HG03520 (cell line): ENCODE measurements at regions not wholly inside any gene's neighbourhood (a gene's known extent, or its start where the extent isn't known, plus 50 kb on each side); places are given as distances from the start of the nearest gene placed in this dataset.

Experiments
- ATAC-seq: cut with Tn5 transposase; IDR thresholded peaks from one replicate; pipeline ENCODE4 v1.9.1; 2021; ENCODE audit warnings: mild to moderate bottlenecking, moderate library complexity; ENCODE audit not compliant: unreplicated experiment

DNA sequence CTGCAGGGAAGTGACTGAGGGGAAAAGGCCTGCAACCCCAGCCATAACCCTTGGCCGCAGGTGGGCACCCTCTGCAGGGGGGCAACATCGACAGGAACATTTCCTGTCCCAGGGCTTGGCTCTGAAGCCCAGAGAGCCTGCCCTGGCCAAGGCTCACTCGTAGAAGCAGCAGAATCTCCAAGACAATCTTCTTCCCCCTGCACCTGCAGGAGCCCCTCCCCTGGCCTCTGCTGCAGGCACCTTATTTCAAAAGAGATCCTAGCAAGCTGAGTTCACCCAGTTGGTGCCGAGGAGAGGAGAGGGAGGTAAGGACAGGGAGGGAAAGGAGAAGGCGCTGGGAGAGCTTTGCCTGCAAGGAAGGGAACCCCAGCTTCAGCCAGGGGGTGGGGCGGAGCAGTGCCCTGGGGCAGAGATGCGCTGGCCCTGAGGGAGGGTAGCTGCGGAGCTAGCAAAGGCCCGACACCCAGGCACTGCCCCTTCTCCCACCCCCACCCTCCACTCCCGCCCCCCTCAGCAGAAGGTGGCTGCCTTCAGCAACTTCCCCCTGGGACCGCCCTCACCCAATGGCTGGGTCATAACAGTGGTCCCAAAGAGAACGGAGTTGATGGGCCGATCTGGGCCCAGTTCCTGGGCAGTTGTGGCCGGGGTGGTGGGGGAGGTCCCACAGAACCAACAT lies 104.3 kb upstream of the TNRC6C start:
- ATAC-seq, result no peak

DNA sequence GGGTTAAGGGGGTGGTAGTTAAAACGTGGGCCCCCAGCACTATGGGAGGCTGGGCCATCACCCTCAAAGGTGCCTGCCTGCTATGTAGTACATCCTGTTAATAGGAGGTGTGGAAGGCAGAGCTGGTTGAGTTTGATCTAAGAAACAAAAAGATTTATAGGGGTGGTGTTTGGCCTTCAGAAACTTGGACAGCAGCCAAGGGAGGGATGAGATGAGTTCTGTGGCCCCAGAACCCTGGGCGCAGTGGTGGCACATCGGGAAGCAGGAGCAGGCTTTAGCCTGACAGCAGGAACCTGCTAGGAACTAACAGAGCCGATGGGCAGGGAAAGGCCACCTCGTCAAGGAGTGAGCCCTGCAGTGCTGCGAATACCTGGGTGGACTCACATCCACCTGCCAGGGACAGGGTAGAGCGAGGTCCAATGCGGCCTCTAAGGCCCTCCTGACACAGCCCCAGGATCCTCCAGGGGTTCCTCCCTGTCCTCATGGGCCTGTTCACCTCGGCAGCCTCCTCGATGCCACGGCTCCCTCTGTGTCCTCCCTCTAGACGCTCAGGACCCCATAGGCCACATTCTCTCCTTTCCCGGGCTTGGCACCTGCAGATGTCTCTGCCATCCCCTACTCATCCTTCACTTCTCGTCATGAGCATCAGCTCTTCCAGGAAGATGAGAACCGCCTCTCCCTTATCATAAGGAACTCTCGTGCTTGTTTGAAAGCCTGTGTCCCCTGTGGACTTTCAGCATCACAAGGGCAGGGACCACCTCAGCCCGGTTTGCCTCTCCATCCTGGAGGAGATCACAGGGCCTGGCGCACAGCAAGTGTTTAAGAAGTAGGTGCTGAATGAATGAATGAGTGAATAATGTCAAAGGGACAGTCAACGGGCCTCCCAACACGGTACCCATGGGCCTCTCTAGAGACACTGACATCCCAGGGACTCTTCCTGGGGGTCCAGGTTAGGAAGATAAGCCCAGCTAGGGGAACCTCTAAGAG lies 103.5 kb upstream of the TNRC6C start:
- no peak for ATAC-seq

DNA sequence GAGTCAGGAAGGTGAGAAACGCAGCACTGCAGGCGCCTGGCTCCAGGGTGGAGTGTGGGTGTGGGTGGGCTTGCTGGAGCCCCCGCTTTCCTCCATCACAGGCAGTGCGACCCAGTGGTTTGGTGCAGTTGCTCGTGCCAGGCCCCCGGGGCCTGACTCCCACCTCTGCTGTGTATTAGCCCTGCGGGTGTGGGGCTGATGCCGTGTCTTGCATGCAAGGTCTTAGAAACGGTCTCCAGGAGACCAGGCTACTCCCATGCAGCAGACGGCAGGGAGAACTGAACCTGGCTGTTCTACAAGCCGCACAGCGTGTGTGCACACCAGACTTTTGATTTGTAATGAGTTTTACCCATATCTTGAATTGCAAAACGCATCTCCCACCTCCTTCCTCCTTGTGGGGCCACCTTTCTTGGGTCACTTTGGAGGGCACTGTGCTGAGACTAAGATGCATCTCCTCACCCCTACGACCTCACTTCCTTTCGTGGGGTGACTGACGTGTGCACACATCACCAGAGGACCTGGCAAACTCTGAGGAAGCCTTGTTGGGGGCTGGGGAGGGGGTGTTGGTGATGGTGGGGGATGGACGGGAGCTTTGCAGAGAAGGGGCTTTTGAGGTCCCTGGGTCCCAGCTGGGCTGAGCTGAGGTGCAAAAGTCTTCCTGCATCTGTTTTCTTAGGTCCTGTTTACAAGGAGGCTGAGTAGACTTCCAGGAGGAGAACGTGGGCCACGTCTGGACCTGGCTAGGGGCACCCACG lies 101.8 kb upstream of the TNRC6C start:
- no peak for ATAC-seq

- ATAC-seq, result no peak
These were observed 101.3 kb upstream of the TNRC6C start for GRCh38 chr17:77857306-77857555.

GRCh38 chr17:77857613-77858012 lies 100.9 kb upstream of the TNRC6C start:
- ATAC-seq, result no peak

GRCh38 chr17:77858291-77859034 lies 100.0 kb upstream of the TNRC6C start:
- ATAC-seq, result no peak

DNA sequence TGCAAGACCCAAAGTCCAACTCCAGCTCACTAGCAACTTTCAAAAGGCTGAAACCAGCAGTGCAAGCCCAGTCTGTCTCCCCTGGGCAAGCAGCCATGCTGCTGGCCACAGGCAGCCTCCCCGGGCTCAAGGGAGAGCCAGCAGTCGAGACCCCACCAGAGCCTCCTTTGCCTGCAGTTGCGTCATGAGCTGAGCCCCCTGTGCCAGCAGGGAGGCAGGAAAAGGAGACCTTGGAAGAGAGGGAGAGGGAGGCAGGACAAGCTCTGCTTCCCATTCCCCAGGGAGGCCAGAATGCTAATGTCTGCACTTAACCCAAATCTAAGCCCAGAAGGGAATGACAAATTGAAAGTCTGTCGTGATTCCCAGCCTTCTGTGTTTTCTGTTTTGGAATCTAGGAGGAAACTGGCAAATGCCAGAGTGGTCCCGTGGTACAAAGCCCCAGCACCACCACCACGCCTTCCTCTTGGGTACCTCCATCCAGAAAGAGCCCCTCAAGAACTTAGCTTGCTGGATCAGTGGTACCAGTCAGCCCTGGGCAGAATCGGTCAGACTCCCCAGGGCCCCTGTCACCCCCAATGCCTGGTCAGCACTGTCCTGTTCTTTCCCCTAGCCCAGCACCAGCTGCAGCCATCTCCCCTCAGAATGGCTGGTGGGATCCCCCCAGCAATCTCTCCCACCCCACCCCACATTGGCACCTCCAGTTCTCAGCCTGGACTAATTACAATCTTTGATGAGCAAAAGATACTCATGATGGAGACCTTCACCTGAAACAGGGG lies 99.3 kb upstream of the TNRC6C start:
- ATAC-seq, result no peak

- no peak for ATAC-seq
These were observed 97.3 kb upstream of the TNRC6C start for GRCh38 chr17:77861133-77861695.

GRCh38 chr17:77861981-77862645 lies 96.4 kb upstream of the TNRC6C start:
- ATAC-seq, result no peak

DNA sequence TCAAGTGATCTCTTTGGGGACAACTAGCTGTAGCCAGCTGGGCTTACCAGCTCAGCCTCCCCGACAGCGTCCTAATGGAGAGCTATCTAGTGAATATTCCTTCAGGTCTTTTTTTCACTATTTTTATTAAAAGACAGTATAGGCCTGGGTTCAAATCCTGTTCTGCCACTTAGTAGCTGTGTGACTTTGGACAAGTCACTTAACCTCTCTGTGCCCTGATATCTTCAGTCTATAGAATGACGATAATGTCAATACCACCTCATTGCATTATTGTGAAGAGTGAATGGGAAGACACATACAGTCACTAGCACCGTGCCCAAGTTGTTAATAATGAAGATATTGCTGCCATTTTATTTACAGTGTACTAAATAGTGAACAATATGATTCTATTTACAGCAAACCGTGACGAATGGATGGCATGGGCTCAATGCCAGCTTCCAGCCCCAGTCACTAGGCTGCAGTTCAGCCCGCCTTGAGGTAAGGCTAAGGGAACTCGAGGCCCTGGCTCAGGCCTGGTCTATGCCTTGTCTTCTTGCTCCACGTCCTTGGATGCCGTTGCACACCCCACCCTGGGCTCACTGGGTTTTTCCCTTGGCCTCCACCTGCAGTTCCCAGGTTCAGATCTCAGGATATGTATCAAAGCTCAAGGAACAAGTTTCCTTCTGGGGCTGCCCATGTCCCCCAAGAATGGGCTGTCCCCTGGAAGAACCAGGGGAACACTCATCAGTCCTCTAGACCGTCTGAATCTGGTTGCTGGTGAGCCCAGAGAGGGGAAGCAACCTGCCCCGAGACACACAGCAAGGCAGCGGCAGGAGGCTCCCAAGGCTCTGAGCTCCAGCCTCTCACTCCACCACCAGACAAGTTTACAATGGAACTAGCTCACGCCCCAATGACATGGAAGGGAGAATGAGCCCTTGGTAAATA lies 95.4 kb upstream of the TNRC6C start:
- ATAC-seq, result no peak

DNA sequence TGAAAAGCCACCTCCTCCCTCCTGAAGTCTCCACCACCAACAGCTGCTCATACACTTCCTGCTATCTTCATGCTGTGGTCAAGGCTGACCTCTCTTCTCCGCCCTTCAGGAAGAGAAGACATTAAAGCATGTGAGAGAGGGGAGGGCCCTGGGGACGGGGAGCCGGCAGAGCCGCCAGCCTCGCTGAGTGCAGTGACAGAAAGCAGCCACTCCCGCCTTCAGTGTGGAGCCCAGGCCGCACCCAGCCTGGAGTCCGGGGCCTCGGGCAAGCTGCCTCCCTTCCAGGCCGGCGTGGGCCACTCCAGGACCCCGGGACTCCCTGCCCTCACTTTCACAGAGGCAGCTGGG lies 94.7 kb upstream of the TNRC6C start:
- ATAC-seq, result no peak

GRCh38 chr17:77864234-77865111 lies 94.0 kb upstream of the TNRC6C start:
- ATAC-seq, result no peak

DNA sequence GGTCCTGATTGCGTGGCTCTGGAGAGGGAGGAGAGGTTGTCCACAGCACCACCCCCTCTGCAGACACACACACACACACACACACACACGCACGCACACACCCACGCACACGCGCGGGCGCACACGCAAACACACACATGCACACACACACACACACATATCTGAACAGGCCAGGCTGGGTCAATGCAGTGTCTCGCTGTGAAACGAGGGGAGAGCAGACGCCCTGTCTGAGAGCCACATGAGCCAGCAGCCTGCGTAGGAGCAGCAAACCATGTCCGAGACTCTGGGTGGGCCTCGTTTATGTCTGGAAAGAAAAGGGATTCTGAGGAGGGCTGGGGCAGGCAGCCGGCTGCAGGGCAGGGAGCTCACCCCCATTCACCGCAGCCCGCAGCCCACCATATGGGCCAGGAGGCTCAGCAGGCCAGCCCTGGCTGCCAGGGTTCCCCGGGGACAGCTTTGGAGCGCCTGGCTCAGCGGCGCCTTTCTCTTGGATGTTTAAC lies 93.3 kb upstream of the TNRC6C start:
- no peak for ATAC-seq

GRCh38 chr17:77865716-77866115 lies 92.8 kb upstream of the TNRC6C start:
- no peak for ATAC-seq

DNA sequence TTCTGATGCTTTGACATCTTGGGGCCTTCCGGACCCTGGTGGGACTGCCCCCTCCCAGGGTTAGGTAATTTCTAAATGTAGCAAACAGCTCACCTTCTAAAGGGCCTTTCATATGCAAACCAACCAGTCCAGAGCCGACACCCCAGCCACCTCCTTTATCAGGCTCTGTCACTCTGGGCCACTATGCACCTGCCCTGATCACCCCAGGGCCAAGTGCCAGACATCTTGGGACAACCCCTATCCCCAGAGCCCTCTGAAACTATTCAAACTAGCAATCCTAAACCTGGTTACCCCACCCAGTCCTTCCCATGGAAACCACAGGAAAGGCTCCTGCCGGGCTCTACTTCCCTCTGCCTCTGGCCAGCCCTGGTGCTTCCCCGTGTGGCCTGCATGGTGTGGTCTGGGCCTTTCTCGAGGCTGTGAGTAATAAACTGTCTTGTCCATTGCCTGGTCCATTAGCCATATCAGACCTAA lies 91.2 kb upstream of the TNRC6C start:
- no peak for ATAC-seq

- ATAC-seq, result no peak
These were observed 90.4 kb upstream of the TNRC6C start for GRCh38 chr17:77867976-77868713.
